Hepatocyte (in vitro differentiated cells): ENCODE measurements at regions not wholly inside any gene's neighbourhood (a gene's known extent, or its start where the extent isn't known, plus 50 kb on each side); places are given as distances from the start of the nearest gene placed in this dataset.

Source experiments
- DNase-seq: peaks from one replicate; pipeline ENCODE4 v3.0.0-alpha.2; 2016; ENCODE audit warnings: low spot score
- H2AFZ ChIP-seq: fragments of 200-600 bp; sonication (generic); 2 replicates; pipeline ENCODE4 v1.6.0; 2016; ENCODE audit warnings: antibody characterized with exemption, mild to moderate bottlenecking
- H3K27ac ChIP-seq: fragments of 200-600 bp; sonication (generic); 2 replicates; pipeline ENCODE4 v1.5.1; 2016; ENCODE audit warnings: mild to moderate bottlenecking
- H3K27me3 ChIP-seq: fragments of 200-600 bp; sonication (generic); 2 replicates; pipeline ENCODE4 v1.6.1; 2016
- H3K36me3 ChIP-seq: fragments of 200-600 bp; sonication (generic); replicated peaks from 2 replicates; pipeline ENCODE4 v1.5.1; 2016; ENCODE audit warnings: low read depth; ENCODE audit not compliant: insufficient read depth
- H3K4me1 ChIP-seq: fragments of 200-600 bp; sonication (generic); 2 replicates; pipeline ENCODE4 v1.5.1; 2016; ENCODE audit warnings: mild to moderate bottlenecking, moderate library complexity; ENCODE audit not compliant: insufficient read depth
- H3K4me2 ChIP-seq: fragments of 200-600 bp; sonication (generic); 2 replicates; pipeline ENCODE4 v1.6.0; 2016
- H3K4me3 ChIP-seq: fragments of 200-600 bp; sonication (generic); 2 replicates; pipeline ENCODE4 v1.5.1; 2016; ENCODE audit warnings: mild to moderate bottlenecking
- H3K79me2 ChIP-seq: fragments of 200-600 bp; sonication (generic); 2 replicates; pipeline ENCODE4 v1.6.0; 2017; ENCODE audit warnings: mild to moderate bottlenecking
- H3K9me2 ChIP-seq: fragments of 200-600 bp; sonication (generic); replicated peaks from 2 replicates; pipeline ENCODE4 v1.6.0; 2017; ENCODE audit warnings: mild to moderate bottlenecking; ENCODE audit not compliant: insufficient read depth
- H3K9me3 ChIP-seq: fragments of 200-600 bp; sonication (generic); 2 replicates; pipeline ENCODE4 v1.5.1; 2016; ENCODE audit warnings: low read depth, mild to moderate bottlenecking
- H4K20me1 ChIP-seq: fragments of 200-600 bp; sonication (generic); 2 replicates; pipeline ENCODE4 v1.6.0; 2016; ENCODE audit warnings: mild to moderate bottlenecking; ENCODE audit not compliant: insufficient read depth, poor library complexity, severe bottlenecking
- EZH2 ChIP-seq: fragments of 200-600 bp; sonication (generic); IDR thresholded peaks from 2 replicates; pipeline ENCODE4 v1.6.1; 2016; ENCODE audit warnings: antibody characterized with exemption, mild to moderate bottlenecking, borderline replicate concordance
- EZH2phosphoT487 ChIP-seq: fragments of 200-600 bp; sonication (generic); IDR thresholded peaks from one replicate; pipeline ENCODE4 v1.6.1; 2018; ENCODE audit warnings: antibody characterized with exemption, mild to moderate bottlenecking, low read depth, moderate library complexity; ENCODE audit not compliant: unreplicated experiment, severe bottlenecking
- WGBS: methylation state at CpG from one replicate; pipeline ENCODE4 v1.1.6; 2016; ENCODE audit warnings: low lambda C conversion rate; ENCODE audit errors: missing lambda C conversion rate; 5-methylcytosine and 5-hydroxymethylcytosine counted together
- TF ChIP-seq, protein P1 (sequence below): fragments of 200-600 bp; sonication (generic); IDR thresholded peaks from 2 replicates; pipeline ENCODE4 v1.5.1; 2016; ENCODE audit warnings: antibody characterized with exemption, mild to moderate bottlenecking; ENCODE audit not compliant: poor library complexity

DNA sequence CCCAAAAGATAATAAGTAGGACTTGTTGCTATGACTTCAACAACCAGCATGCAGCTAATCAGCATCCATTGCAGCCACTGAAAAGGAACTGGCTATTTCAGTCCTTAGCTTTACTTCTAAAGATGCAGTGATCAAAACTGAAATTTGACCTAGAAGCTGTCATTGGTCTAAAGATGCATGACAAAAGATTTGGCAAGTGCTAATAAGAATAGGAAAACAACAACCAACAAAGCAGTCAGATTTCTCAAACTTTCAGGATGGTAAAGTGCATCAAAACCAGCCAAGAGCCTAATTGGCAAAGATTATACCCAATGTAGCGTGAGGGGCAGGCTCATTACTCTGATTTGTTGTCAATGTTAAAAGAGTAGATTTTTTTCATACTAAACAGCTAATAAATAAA is 77.1 kb upstream of the WDR17 start:
- Histone ChIP-seq H2AFZ (no peak overlapping the region), H3K36me3 (no peaks in the 10 kb centered on the region), H3K4me2 (no peak overlapping the region), H3K4me1 (no peaks in the 10 kb centered on the region), H4K20me1 (no peaks in the 10 kb centered on the region), H3K9me3 (no peaks in the 10 kb centered on the region), H3K79me2 (no peaks in the 10 kb centered on the region), H3K27ac (no peak overlapping the region), H3K27me3 (no peaks in the 10 kb centered on the region), H3K4me3 (no peak overlapping the region), H3K9me2 (no peaks in the 10 kb centered on the region)
- TF ChIP-seq EZH2phosphoT487 (no peak), EZH2 (no peak)
- TF ChIP-seq, protein P1, sequence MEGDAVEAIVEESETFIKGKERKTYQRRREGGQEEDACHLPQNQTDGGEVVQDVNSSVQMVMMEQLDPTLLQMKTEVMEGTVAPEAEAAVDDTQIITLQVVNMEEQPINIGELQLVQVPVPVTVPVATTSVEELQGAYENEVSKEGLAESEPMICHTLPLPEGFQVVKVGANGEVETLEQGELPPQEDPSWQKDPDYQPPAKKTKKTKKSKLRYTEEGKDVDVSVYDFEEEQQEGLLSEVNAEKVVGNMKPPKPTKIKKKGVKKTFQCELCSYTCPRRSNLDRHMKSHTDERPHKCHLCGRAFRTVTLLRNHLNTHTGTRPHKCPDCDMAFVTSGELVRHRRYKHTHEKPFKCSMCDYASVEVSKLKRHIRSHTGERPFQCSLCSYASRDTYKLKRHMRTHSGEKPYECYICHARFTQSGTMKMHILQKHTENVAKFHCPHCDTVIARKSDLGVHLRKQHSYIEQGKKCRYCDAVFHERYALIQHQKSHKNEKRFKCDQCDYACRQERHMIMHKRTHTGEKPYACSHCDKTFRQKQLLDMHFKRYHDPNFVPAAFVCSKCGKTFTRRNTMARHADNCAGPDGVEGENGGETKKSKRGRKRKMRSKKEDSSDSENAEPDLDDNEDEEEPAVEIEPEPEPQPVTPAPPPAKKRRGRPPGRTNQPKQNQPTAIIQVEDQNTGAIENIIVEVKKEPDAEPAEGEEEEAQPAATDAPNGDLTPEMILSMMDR = no peak
- no peak for DNase-seq
- 94% methylated on average over 1 of the region's 1 CpG for WGBS

DNA sequence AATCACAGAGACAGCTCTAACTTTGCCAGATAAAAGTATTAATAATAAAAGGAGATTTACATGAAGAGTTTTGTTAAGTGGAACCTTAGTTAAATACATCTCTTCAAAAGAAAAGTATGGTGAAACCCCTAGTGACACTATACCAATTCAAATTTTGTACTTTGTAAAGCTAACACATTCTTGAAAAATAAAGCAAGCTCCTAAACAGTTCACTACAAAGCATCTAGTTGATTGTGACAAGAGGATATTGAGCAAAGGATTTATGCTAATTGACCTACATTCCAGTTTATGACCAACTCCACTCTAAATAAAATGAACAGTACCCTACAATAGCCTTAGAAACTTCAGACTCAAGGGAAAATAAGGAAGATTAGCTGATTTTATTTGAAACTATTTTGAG is 69.4 kb upstream of the WDR17 start:
- H4K20me1 ChIP-seq = no peaks in the 10 kb centered on the region
- no peak overlapping the region for H3K27ac ChIP-seq
- H3K4me3 ChIP-seq = no peak overlapping the region
- no peak overlapping the region for H2AFZ ChIP-seq
- H3K4me1 ChIP-seq = no peaks in the 10 kb centered on the region
- H3K79me2 ChIP-seq = no peaks in the 10 kb centered on the region
- no peak for DNase-seq
- no peaks in the 10 kb centered on the region for H3K36me3 ChIP-seq
- H3K9me2 ChIP-seq = no peaks in the 10 kb centered on the region
- peaks cover 12% of the 10 kb centered on the region for H3K27me3 ChIP-seq
- TF ChIP-seq, protein P1 = no peak
- TF ChIP-seq EZH2 (no peak), EZH2phosphoT487 (no peak)
- no peak overlapping the region for H3K4me2 ChIP-seq
- no peaks in the 10 kb centered on the region for H3K9me3 ChIP-seq

DNA sequence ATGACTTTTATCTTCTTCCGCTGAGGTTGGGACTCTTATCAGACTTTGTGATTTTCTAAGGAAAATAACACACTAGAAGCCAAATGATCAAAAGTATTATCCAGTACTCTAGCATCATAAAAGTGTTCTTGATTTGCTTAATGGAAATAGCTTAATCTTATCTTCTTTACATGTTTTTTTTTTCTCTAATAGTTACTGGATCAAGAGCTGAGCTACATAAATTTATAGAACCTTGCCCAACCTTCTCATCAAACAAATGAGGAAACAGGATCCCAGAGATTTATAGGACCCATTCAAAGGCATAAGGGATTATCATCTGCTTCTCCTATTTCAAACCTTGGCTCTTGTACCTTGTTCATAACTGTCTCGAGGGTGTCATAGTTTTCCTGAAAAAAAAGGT is 68.3 kb upstream of the WDR17 start:
- Histone ChIP-seq H3K9me3 (no peaks in the 10 kb centered on the region), H3K9me2 (no peaks in the 10 kb centered on the region), H3K36me3 (no peaks in the 10 kb centered on the region), H3K4me3 (no peak overlapping the region), H4K20me1 (no peaks in the 10 kb centered on the region), H3K4me1 (peaks cover 5% of the 10 kb centered on the region), H3K79me2 (no peaks in the 10 kb centered on the region), H2AFZ (no peak overlapping the region), H3K27ac (no peak overlapping the region), H3K4me2 (no peak overlapping the region), H3K27me3 (peaks cover 22% of the 10 kb centered on the region)
- DNase-seq = no peak
- 54% methylated on average over 2 of the region's 2 CpGs for WGBS
- TF ChIP-seq, protein P1 = no peak
- TF ChIP-seq EZH2 = no peak
- no peak for TF ChIP-seq EZH2phosphoT487

GRCh38 chr4:175998782-175999181 is 66.9 kb upstream of the WDR17 start:
- no peak overlapping the region for H3K4me3 ChIP-seq
- H3K4me1 ChIP-seq = peaks cover 5% of the 10 kb centered on the region
- no peaks in the 10 kb centered on the region for H3K9me2 ChIP-seq
- no peak overlapping the region for H3K27ac ChIP-seq
- no peaks in the 10 kb centered on the region for H3K36me3 ChIP-seq
- peaks cover 33% of the 10 kb centered on the region for H3K27me3 ChIP-seq
- H3K4me2 ChIP-seq = no peak overlapping the region
- no peak for TF ChIP-seq EZH2
- no peaks in the 10 kb centered on the region for H4K20me1 ChIP-seq
- no peaks in the 10 kb centered on the region for H3K9me3 ChIP-seq
- H2AFZ ChIP-seq = no peak overlapping the region
- H3K79me2 ChIP-seq = no peaks in the 10 kb centered on the region
- DNase-seq = no peak
